HCT116 (cell line): ENCODE measurements at regions not wholly inside any gene's neighbourhood (a gene's known extent, or its start where the extent isn't known, plus 50 kb on each side); places are given as distances from the start of the nearest gene placed in this dataset.

Experiments used
- ATAC-seq: fragments of 200-7000 bp; cut with Tn5 transposase; 2 replicates; pipeline ENCODE4 v1.9.1; 2020; ENCODE audit warnings: mild to moderate bottlenecking, moderate library complexity
- BruUV-seq: library from RNA; stranded (reverse); fragments of 400-500 nt; replicated peaks from 2 replicates; lab custom pipeline; 2021; lab: Mats Ljungman, UMichigan
- CTCF ChIA-PET: fragments of 300-600 bp; sonication (Branson Sonifier 250); formaldehyde crosslinking; loops from one replicate; lab custom pipeline; 2021; ENCODE audit warnings: antibody characterized with exemption; lab: Charles Lee
- POLR2A ChIA-PET: fragments of 300-600, 350-600 bp; sonication (Branson Sonifier 250); formaldehyde crosslinking; loops from one replicate; lab custom pipeline; 2021; ENCODE audit warnings: antibody characterized with exemption; lab: Charles Lee
- RAD21 ChIA-PET, 2 experiments: fragments of 300-600 bp; sonication (Branson Sonifier 250); formaldehyde crosslinking; loops; one replicate each; lab custom pipeline; 2023; ENCODE audit warnings: low total read pairs in 2 of 2; ENCODE audit not compliant: uncharacterized antibody in 2 of 2, unreplicated experiment in 2 of 2, low non-redundant PET in 1 of 2; lab: Charles Lee
- DNase-seq: peaks from one replicate; pipeline ENCODE4 v3.0.0-alpha.2; 2010; ENCODE audit warnings: low read depth, low spot score
- H2AFZ ChIP-seq: fragments of 200-600 bp; shearing (Covaris generic), sonication (generic); 2 replicates; pipeline ENCODE4 v1.6.1; 2017; ENCODE audit warnings: low read depth, mixed run types, mixed read lengths, antibody characterized with exemption, low read length; ENCODE audit not compliant: poor library complexity, severe bottlenecking
- H3K27ac ChIP-seq: 2 replicates; pipeline ENCODE4 v1.5.1; 2012; ENCODE audit warnings: low read depth, low read length
- H3K27me3 ChIP-seq: fragments of 200-600 bp; sonication (generic); 2 replicates; pipeline ENCODE4 v1.6.1; 2016; ENCODE audit warnings: mixed run types, low read length, mixed read lengths; ENCODE audit not compliant: insufficient read depth
- H3K36me3 ChIP-seq, 2 experiments: fragments of 200-500 bp in 1 of 2; fragments of 200-600 bp in 1 of 2; sonication (Bioruptor generic) in 1 of 2; sonication (generic) in 1 of 2; 2 replicates each; pipeline versions ENCODE4 v1.5.1 to v1.6.1; 2014 to 2016; ENCODE audit warnings: low read length in 2 of 2, inconsistent platforms in 1 of 2, mixed read lengths in 1 of 2, mixed run types in 1 of 2; ENCODE audit not compliant: insufficient read depth in 2 of 2, control insufficient read depth in 1 of 2
- H3K4me1 ChIP-seq, 2 experiments: fragments of 200-600 bp in 1 of 2; sonication (generic) in 1 of 2; 2 replicates each; pipeline versions ENCODE4 v1.5.1 to v1.6.1; 2012 to 2017; ENCODE audit warnings: low read length in 2 of 2, inconsistent platforms in 1 of 2, mild to moderate bottlenecking in 1 of 2, mixed read lengths in 1 of 2, mixed run types in 1 of 2, moderate library complexity in 1 of 2; ENCODE audit not compliant: insufficient read depth in 2 of 2, control insufficient read depth in 1 of 2
- H3K4me2 ChIP-seq: fragments of 200-600 bp; sonication (generic); 2 replicates; pipeline ENCODE4 v1.6.1; 2017; ENCODE audit warnings: mixed run types, low read length, mixed read lengths
- H3K4me3 ChIP-seq, 2 experiments: fragments of 200-600 bp in 1 of 2; sonication (generic) in 1 of 2; replicated peaks in 1 of 2; 2 replicates each; pipeline ENCODE4 v1.5.1; 2011 to 2016; ENCODE audit warnings: low read length in 2 of 2, control low read depth in 1 of 2, low read depth in 1 of 2, mild to moderate bottlenecking in 1 of 2, mixed read lengths in 1 of 2, mixed run types in 1 of 2
- H3K79me2 ChIP-seq: fragments of 200-600 bp; sonication (generic); 2 replicates; pipeline ENCODE4 v1.6.1; 2017; ENCODE audit warnings: mild to moderate bottlenecking, mixed run types, low read length, moderate library complexity, mixed read lengths; ENCODE audit not compliant: insufficient read depth
- H3K9ac ChIP-seq: fragments of 200-600 bp; sonication (generic); 2 replicates; pipeline ENCODE4 v1.6.1; 2016; ENCODE audit warnings: low read length, mixed read lengths
- H3K9me2 ChIP-seq: fragments of 200-600 bp; sonication (generic), shearing (Covaris generic); 2 replicates; pipeline ENCODE4 v1.6.1; 2017; ENCODE audit warnings: mixed run types, mild to moderate bottlenecking, moderate library complexity; ENCODE audit not compliant: insufficient read depth
- H3K9me3 ChIP-seq, 2 experiments: fragments of 200-500 bp in 1 of 2; fragments of 200-600 bp in 1 of 2; sonication (Bioruptor generic) in 1 of 2; sonication (generic) in 1 of 2; 2 replicates each; pipeline ENCODE4 v1.6.1; 2014 to 2017; ENCODE audit warnings: low read length in 2 of 2, mixed read lengths in 2 of 2, inconsistent platforms in 1 of 2, low read depth in 1 of 2, mild to moderate bottlenecking in 1 of 2, mixed run types in 1 of 2, moderate library complexity in 1 of 2; ENCODE audit not compliant: control insufficient read depth in 1 of 2, insufficient read depth in 1 of 2
- H4K20me1 ChIP-seq: fragments of 200-600 bp; sonication (generic), shearing (Covaris generic); 2 replicates; pipeline ENCODE4 v1.6.1; 2017; ENCODE audit warnings: mixed run types, mild to moderate bottlenecking, moderate library complexity; ENCODE audit not compliant: insufficient read depth
- CEBPB ChIP-seq: IDR thresholded peaks from 2 replicates; pipeline ENCODE4 v1.6.1; 2012; ENCODE audit warnings: low read depth
- EGR1 ChIP-seq: IDR thresholded peaks from 2 replicates; pipeline ENCODE4 v1.6.1; 2012; ENCODE audit warnings: low read depth
- EZH2phosphoT487 ChIP-seq: fragments of 200-600 bp; IDR thresholded peaks from 2 replicates; pipeline ENCODE4 v1.6.1; 2018; ENCODE audit warnings: antibody characterized with exemption, borderline replicate concordance
- JUND ChIP-seq: IDR thresholded peaks from 2 replicates; pipeline ENCODE4 v1.6.1; 2012
- POLR2A ChIP-seq: IDR thresholded peaks from 2 replicates; pipeline ENCODE4 v1.7.0; 2011; ENCODE audit warnings: borderline replicate concordance; ENCODE audit not compliant: insufficient read depth, insufficient read length; ENCODE audit errors: extremely low read depth
- RAD21 ChIP-seq: IDR thresholded peaks from 2 replicates; pipeline ENCODE4 v1.6.1; 2012; ENCODE audit warnings: low read depth, mild to moderate bottlenecking
- SIN3A ChIP-seq: IDR thresholded peaks from 2 replicates; pipeline ENCODE4 v1.6.1; 2012; ENCODE audit warnings: low read depth
- TCF7L2 ChIP-seq: IDR thresholded peaks from 2 replicates; pipeline ENCODE4 v1.7.0; 2011; ENCODE audit warnings: borderline replicate concordance, inconsistent platforms; ENCODE audit not compliant: insufficient read depth, insufficient read length; ENCODE audit errors: extremely low read depth
- YY1 ChIP-seq: IDR thresholded peaks from 2 replicates; pipeline ENCODE4 v1.6.1; 2011; ENCODE audit warnings: low read length, low read depth, moderate library complexity, mild to moderate bottlenecking; ENCODE audit not compliant: insufficient replicate concordance; ENCODE audit errors: extremely low read depth
- ZFX ChIP-seq: fragments of 450-650 bp; IDR thresholded peaks from 2 replicates; pipeline ENCODE4 v1.6.1; 2017
- ZNF274 ChIP-seq: fragments of 200-500 bp; sonication (Bioruptor generic); IDR thresholded peaks from 2 replicates; pipeline ENCODE4 v1.6.1; 2014; ENCODE audit warnings: mild to moderate bottlenecking, low read depth, low read length, inconsistent platforms
- intact Hi-C: fragments of 100-400 bp; cut with micrococcal nuclease; formaldehyde crosslinking; loops from 2 replicates; pipeline ENCODE4 v1.10.0; 2022
- TF ChIP-seq, protein P1 (sequence below): IDR thresholded peaks from 2 replicates; pipeline ENCODE4 v1.6.1; 2012
- TF ChIP-seq, protein P2 (sequence below): IDR thresholded peaks from 2 replicates; pipeline ENCODE4 v1.6.1; 2011; ENCODE audit warnings: mild to moderate bottlenecking, low read length, moderate library complexity; ENCODE audit not compliant: insufficient replicate concordance; ENCODE audit errors: extremely low read depth

DNA sequence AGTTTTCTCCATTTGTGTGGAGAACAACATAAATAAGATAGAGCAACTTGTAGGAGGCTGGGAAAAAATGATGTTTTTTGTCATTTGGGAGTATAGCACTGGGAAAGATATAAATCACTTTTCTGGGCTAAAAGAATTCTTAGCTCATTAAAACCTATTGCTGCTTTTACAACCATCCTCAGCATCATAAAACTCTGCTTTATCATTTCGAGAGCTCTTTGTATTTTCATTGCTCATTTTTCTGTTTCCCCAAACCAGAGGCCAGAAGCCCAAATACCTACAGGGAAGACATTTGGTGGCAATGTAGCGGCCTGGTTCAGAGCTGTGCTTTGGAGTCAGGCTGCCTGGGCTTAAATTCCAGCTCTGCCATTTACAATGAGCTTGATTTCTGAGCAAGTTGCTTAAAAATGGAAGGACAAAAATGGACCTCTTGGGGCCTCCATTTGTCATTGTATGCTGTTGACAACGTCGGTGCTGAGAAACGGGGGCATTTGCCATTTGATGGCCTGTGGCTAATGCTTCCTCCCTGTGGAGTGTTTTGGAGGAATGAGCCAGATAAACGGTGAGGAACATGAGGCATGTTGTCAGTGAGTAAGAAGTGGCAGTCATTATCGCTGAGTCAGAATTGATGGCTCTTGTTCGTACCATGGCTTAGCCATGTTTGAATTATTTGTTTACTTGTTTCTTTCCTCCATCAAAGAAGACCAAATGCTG is 260.0 kb downstream of the EBLN2 start:
- intact Hi-C loops, result no loop called here
- BruUV-seq, result no TSS peak
- Histone ChIP-seq H2AFZ (no peak overlapping the region), H3K36me3 (no peaks in the 10 kb centered on the region), H3K9ac (no peak overlapping the region), H3K4me3 (no peak overlapping the region), H4K20me1 (no peaks in the 10 kb centered on the region), H3K9me3 (no peaks in the 10 kb centered on the region), H3K4me1 (no peaks in the 10 kb centered on the region), H3K4me2 (no peak overlapping the region), H3K27me3 (no peaks in the 10 kb centered on the region), H3K9me2 (no peaks in the 10 kb centered on the region), H3K27ac (no peak overlapping the region), H3K79me2 (no peaks in the 10 kb centered on the region)
- TF ChIP-seq ZFX, result no peak
- TF ChIP-seq TCF7L2, result no peak
- no peak for TF ChIP-seq YY1
- TF ChIP-seq CEBPB, result no peak
- TF ChIP-seq SIN3A, result no peak
- no peak for TF ChIP-seq ZNF274
- no peak for TF ChIP-seq RAD21
- TF ChIP-seq, protein P1, sequence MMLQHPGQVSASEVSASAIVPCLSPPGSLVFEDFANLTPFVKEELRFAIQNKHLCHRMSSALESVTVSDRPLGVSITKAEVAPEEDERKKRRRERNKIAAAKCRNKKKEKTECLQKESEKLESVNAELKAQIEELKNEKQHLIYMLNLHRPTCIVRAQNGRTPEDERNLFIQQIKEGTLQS, result no peak
- no peak for TF ChIP-seq JUND
- no peak for TF ChIP-seq EGR1
- TF ChIP-seq POLR2A, result no peak
- TF ChIP-seq EZH2phosphoT487, result no peak
- TF ChIP-seq, protein P2, sequence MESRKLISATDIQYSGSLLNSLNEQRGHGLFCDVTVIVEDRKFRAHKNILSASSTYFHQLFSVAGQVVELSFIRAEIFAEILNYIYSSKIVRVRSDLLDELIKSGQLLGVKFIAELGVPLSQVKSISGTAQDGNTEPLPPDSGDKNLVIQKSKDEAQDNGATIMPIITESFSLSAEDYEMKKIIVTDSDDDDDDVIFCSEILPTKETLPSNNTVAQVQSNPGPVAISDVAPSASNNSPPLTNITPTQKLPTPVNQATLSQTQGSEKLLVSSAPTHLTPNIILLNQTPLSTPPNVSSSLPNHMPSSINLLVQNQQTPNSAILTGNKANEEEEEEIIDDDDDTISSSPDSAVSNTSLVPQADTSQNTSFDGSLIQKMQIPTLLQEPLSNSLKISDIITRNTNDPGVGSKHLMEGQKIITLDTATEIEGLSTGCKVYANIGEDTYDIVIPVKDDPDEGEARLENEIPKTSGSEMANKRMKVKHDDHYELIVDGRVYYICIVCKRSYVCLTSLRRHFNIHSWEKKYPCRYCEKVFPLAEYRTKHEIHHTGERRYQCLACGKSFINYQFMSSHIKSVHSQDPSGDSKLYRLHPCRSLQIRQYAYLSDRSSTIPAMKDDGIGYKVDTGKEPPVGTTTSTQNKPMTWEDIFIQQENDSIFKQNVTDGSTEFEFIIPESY, result no peak
- CTCF ChIA-PET, result no interaction called here
- RAD21 ChIA-PET, result no interaction called here
- POLR2A ChIA-PET, result no interaction called here
- DNase-seq (no peak), ATAC-seq (no peak)
